AG04449 (cell line): ENCODE measurements at regions not wholly inside any gene's neighbourhood (a gene's known extent, or its start where the extent isn't known, plus 50 kb on each side); places are given as distances from the start of the nearest gene placed in this dataset.
"Not testable (repeated sequence)": the region's sequence is repeated elsewhere in the genome, so short reads cannot be mapped to it uniquely, and the experiment has no call there.

Source experiments
- CTCF ChIA-PET: fragments of 350-600 bp; formaldehyde crosslinking; extraction: SDS; loops from one replicate; lab custom pipeline; 2021; ENCODE audit warnings: antibody characterized with exemption; lab: Yijun Ruan, JAX
- POLR2A ChIA-PET: fragments of 400-600, 350-600 bp; formaldehyde crosslinking; extraction: SDS; loops from one replicate; lab custom pipeline; 2020; ENCODE audit warnings: antibody characterized with exemption, inconsistent platforms; lab: Yijun Ruan, JAX
- DNase-seq: peaks from one replicate; pipeline ENCODE4 v3.0.0-alpha.2; 2010; ENCODE audit warnings: low read depth, low spot score
- H3K4me3 ChIP-seq: 2 replicates; pipeline ENCODE4 v1.5.1; 2011; ENCODE audit warnings: low read depth, mild to moderate bottlenecking, control low read depth, low read length
- CTCF ChIP-seq: IDR thresholded peaks from one replicate; pipeline ENCODE4 v1.5.1; 2011; ENCODE audit warnings: mild to moderate bottlenecking, moderate library complexity, low read length, control low read depth, inconsistent platforms; ENCODE audit not compliant: insufficient read depth; ENCODE audit errors: missing control alignments

DNA sequence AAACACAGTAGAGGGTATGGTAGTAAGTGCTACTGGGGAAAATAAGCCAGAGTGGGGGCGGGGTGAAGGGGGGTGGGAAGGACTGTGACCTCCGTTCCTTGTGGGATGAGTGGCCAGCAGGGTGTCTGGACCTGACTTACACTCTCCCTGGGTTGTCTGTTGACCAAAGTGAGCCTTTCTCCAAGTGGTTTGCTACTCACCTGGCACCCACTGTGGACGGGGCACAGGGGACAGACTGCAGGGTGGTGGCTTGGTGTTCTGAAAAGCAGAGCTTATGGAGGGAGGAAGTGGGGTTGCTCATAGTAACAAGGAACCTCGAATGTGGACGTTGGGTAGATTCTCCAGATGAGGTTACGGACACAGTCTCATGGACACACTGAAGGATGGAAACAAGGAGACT is 94.4 kb upstream of the VRK1 start:
- DNase-seq = no peak
- no peak overlapping the region for H3K4me3 ChIP-seq
- no peak for TF ChIP-seq CTCF
- ChIA-PET POLR2A (no interaction called here), CTCF (no interaction called here)

DNA sequence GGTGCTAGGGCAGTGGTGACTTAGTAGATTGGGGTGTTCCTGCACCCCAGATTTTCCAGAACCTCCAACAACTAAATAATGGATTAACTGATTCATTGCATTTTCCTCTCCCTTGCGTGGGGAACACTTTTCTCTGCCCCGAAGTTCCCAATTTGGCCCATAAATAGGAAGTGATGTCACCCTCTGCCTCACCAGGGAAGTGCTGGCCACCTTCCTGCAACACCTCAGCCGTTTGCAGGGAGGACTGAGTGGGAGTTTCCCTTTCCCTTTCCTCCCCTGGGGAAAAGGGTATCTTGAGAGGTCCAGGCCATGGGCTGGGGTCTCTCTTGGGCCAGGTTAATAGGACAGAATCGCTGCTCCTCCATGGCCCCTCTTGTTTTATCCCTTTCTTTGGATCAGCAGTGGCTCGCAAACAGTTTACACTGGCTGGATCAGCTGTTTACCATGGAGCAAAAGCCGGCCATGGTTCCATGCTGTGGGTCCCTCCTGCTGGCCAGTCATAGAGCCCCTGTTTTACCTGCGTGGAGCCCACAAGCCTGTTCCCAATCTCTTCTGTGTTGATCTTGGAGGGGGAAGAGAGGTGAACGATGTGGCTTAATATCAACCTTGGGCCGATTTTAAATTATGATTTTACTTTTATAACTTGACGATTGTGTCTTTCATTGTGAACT is 91.6 kb upstream of the VRK1 start:
- TF ChIP-seq CTCF = no peak
- DNase-seq = no peak
- ChIA-PET POLR2A (no interaction called here), CTCF (no interaction called here)
- no peak overlapping the region for H3K4me3 ChIP-seq

GRCh38 chr14:96706893-96707292 is 90.3 kb upstream of the VRK1 start:
- CTCF ChIA-PET = no interaction called here
- POLR2A ChIA-PET = no interaction called here
- DNase-seq = no peak

GRCh38 chr14:96710060-96710666 is 87.0 kb upstream of the VRK1 start:
- CTCF ChIA-PET = no interaction called here
- no peak for DNase-seq
- TF ChIP-seq CTCF = no peak
- POLR2A ChIA-PET = no interaction called here
- H3K4me3 ChIP-seq = no peak overlapping the region

More at GRCh38 chr14:96706893-96707292, 90.3 kb upstream of the VRK1 start:
- no peak for TF ChIP-seq CTCF
- H3K4me3 ChIP-seq = no peak overlapping the region

- no peak for DNase-seq
- ChIA-PET CTCF (no interaction called here), POLR2A (no interaction called here)
- H3K4me3 ChIP-seq = no peak overlapping the region
- TF ChIP-seq CTCF = no peak
Measured at GRCh38 chr14:96711559-96712267, 85.5 kb upstream of the VRK1 start.

- POLR2A ChIA-PET = no interaction called here
- DNase-seq = no peak
- no peak overlapping the region for H3K4me3 ChIP-seq
- CTCF ChIA-PET = no interaction called here
- TF ChIP-seq CTCF = no peak
Measured at GRCh38 chr14:96713426-96713825, 83.8 kb upstream of the VRK1 start.

DNA sequence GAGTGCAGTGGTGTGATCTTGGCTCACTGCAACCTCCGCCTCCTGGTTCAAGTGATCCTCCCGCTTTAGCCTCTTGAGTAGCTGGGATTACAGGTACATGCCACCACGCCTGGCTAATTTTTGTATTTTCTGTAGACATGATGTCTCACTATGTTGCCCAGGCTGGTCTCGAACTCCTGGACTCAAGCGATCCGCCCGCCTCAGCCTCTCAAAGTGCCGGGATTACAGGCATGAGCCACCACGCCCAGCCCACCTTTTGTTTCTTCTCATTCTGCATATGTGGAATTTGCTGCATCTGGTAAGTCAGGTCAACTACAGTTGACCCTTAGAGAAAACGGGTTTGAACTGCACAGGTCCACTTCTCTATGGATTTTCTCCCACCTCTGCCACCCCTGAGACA is 82.6 kb upstream of the VRK1 start:
- CTCF ChIA-PET, H3K4me3 ChIP-seq, POLR2A ChIA-PET, DNase-seq: not testable (repeated sequence)
